ENCODE measurements at regions not wholly inside any gene's neighbourhood (a gene's known extent, or its start where the extent isn't known, plus 50 kb on each side); places are given as distances from the start of the nearest gene placed in this dataset.
"Not testable (repeated sequence)": the region's sequence is repeated elsewhere in the genome, so short reads cannot be mapped to it uniquely, and the experiment has no call there.

DNA sequence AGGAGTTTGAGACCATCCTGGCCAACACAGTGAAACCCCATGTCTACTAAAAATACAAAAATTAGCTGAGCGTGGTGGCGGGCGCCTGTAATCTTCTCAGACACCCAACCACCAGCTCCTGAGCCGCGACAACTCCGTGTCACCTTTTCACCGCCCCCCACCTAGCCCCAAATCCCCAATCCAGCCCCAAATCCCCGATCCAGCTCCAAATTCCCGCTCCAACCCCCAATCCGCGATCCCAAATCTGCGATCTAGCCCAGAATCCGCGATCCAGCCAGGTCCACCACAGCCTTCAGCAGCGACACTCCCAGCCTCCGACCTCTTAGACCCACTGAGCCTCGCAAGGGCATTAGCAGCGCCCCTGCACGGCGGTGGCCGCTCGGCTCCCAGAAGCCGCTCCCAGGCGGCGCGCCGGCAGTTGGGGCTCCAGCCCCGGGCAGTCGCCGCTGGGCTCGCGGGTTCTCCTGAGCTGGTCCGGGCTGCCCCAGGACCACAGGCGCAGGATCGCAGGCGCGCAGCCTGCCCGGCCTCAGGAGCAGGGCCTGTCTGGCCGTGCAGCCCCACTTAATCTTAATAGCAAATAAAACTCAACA is 4469.9 kb upstream of the OR11H1 start:
- TF ChIP-seq, protein P1, sequence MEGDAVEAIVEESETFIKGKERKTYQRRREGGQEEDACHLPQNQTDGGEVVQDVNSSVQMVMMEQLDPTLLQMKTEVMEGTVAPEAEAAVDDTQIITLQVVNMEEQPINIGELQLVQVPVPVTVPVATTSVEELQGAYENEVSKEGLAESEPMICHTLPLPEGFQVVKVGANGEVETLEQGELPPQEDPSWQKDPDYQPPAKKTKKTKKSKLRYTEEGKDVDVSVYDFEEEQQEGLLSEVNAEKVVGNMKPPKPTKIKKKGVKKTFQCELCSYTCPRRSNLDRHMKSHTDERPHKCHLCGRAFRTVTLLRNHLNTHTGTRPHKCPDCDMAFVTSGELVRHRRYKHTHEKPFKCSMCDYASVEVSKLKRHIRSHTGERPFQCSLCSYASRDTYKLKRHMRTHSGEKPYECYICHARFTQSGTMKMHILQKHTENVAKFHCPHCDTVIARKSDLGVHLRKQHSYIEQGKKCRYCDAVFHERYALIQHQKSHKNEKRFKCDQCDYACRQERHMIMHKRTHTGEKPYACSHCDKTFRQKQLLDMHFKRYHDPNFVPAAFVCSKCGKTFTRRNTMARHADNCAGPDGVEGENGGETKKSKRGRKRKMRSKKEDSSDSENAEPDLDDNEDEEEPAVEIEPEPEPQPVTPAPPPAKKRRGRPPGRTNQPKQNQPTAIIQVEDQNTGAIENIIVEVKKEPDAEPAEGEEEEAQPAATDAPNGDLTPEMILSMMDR (IDR thresholded peaks at IDR 0.05; ENCODE audit: low read depth, low read length, poor library complexity, severe bottlenecking), result not testable (repeated sequence)
- not testable (repeated sequence) for TF ChIP-seq EZH2phosphoT487 (IDR thresholded peaks at IDR 0.05; ENCODE audit: borderline replicate concordance, low read length)
